H1 (cell line): ENCODE measurements at regions not wholly inside any gene's neighbourhood (a gene's known extent, or its start where the extent isn't known, plus 50 kb on each side); places are given as distances from the start of the nearest gene placed in this dataset.

Experiments
- CTCF ChIA-PET: fragments of 300-600 bp; sonication (Branson Sonifier 250); formaldehyde crosslinking; loops from one replicate; lab custom pipeline; 2021; ENCODE audit not compliant: partially characterized antibody; lab: Charles Lee
- POLR2A ChIA-PET: fragments of 300-600 bp; sonication (Branson Sonifier 250); formaldehyde crosslinking; loops from one replicate; lab custom pipeline; 2021; ENCODE audit warnings: inconsistent platforms; ENCODE audit not compliant: partially characterized antibody; lab: Charles Lee
- DNase-seq, 2 experiments: peaks; one replicate each; pipeline versions ENCODE4 v3.0.0 to v3.0.0-alpha.2; 2010 to 2022; ENCODE audit warnings: low spot score in 2 of 2, low read depth in 1 of 2, mixed read lengths in 1 of 2
- FAIRE-seq: peaks from 2 replicates; lab custom pipeline; 2011; peaks lifted over from hg19 to GRCh38; lab: Jason Lieb, UNC
- H2AFZ ChIP-seq: 2 replicates; pipeline ENCODE4 v1.8.1; 2012; ENCODE audit warnings: low read length, inconsistent platforms
- H2AK5ac ChIP-seq: 2 replicates; pipeline ENCODE4 v1.6.1; 2013; ENCODE audit warnings: low read depth, low read length
- H2BK120ac ChIP-seq: replicated peaks from 2 replicates; pipeline ENCODE3; 2013; ENCODE audit warnings: low read depth, low read length, inconsistent platforms
- H2BK12ac ChIP-seq: 2 replicates; pipeline ENCODE4 v1.6.1; 2013; ENCODE audit warnings: low read depth, low read length
- H2BK15ac ChIP-seq: 2 replicates; pipeline ENCODE4 v1.6.1; 2013; ENCODE audit warnings: low read length
- H2BK20ac ChIP-seq: 2 replicates; pipeline ENCODE4 v1.6.1; 2013; ENCODE audit warnings: low read length
- H2BK5ac ChIP-seq: 2 replicates; pipeline ENCODE4 v1.6.1; 2013; ENCODE audit warnings: low read depth, low read length
- H3K14ac ChIP-seq: 2 replicates; pipeline ENCODE4 v1.6.1; 2013; ENCODE audit warnings: inconsistent platforms; ENCODE audit not compliant: insufficient read length
- H3K18ac ChIP-seq: 2 replicates; pipeline ENCODE4 v1.6.1; 2013; ENCODE audit warnings: low read length; ENCODE audit errors: extremely low read depth
- H3K23ac ChIP-seq: 2 replicates; pipeline ENCODE4 v1.6.1; 2013; ENCODE audit warnings: inconsistent platforms; ENCODE audit not compliant: insufficient read length
- H3K23me2 ChIP-seq: 2 replicates; pipeline ENCODE4 v1.6.1; 2013; ENCODE audit warnings: low read depth, low read length
- H3K27ac ChIP-seq: 2 replicates; pipeline ENCODE4 v1.6.1; 2011; ENCODE audit warnings: low read depth, low read length, inconsistent platforms
- H3K27me3 ChIP-seq, 4 experiments: replicated peaks in 1 of 4; 1 replicate in 1 of 4; 2 replicates in 3 of 4; pipeline versions ENCODE4 v1.6.1 to v1.8.1; 2011 to 2013; ENCODE audit warnings: low read length in 3 of 4, mild to moderate bottlenecking in 3 of 4, inconsistent platforms in 2 of 4, mixed read lengths in 2 of 4, moderate library complexity in 1 of 4; ENCODE audit not compliant: control insufficient read depth in 3 of 4, insufficient read depth in 3 of 4; ENCODE audit errors: extremely low read depth in 1 of 4
- H3K36me3 ChIP-seq, 4 experiments: 2 replicates each; pipeline versions ENCODE4 v1.6.1 to v1.8.1; 2011 to 2013; ENCODE audit warnings: mild to moderate bottlenecking in 4 of 4, low read length in 3 of 4, moderate library complexity in 2 of 4, control low read depth in 1 of 4, inconsistent platforms in 1 of 4; ENCODE audit not compliant: insufficient read depth in 4 of 4, control insufficient read depth in 2 of 4
- H3K4ac ChIP-seq: replicated peaks from 2 replicates; pipeline ENCODE3; 2013; ENCODE audit warnings: low read length, low read depth, mixed read lengths, inconsistent platforms; ENCODE audit not compliant: insufficient read length
- H3K4me1 ChIP-seq, 4 experiments: replicated peaks in 1 of 4; 1 replicate in 1 of 4; 2 replicates in 3 of 4; pipeline versions ENCODE4 v1.6.1 to v1.8.1; 2011 to 2013; ENCODE audit warnings: low read length in 3 of 4, inconsistent platforms in 2 of 4, mixed read lengths in 1 of 4; ENCODE audit not compliant: insufficient read depth in 4 of 4, control insufficient read depth in 3 of 4
- H3K4me2 ChIP-seq, 2 experiments: 2 replicates each; pipeline versions ENCODE4 v1.6.1 to v1.8.1; 2011 to 2013; ENCODE audit warnings: low read depth in 2 of 2, low read length in 2 of 2, control low read depth in 1 of 2, inconsistent platforms in 1 of 2, mild to moderate bottlenecking in 1 of 2; ENCODE audit not compliant: insufficient read depth in 1 of 2
- H3K4me3 ChIP-seq, 4 experiments: fragments of 200-600, 300-600 bp in 1 of 4; sonication (generic), shearing (Covaris generic), sonication (Bioruptor Twin) in 1 of 4; 2 replicates each; pipeline versions ENCODE4 v1.5.1 to v1.8.1; 2011 to 2016; ENCODE audit warnings: low read length in 4 of 4, low read depth in 3 of 4, control low read depth in 2 of 4, inconsistent platforms in 2 of 4, mild to moderate bottlenecking in 2 of 4, mixed read lengths in 1 of 4, moderate library complexity in 1 of 4; ENCODE audit not compliant: insufficient read depth in 2 of 4; ENCODE audit errors: extremely low read depth in 1 of 4
- H3K56ac ChIP-seq: replicated peaks from 2 replicates; pipeline ENCODE3; 2013; ENCODE audit warnings: low read depth, mild to moderate bottlenecking, mixed read lengths, low read length, inconsistent platforms; ENCODE audit not compliant: insufficient read length
- H3K79me1 ChIP-seq: 2 replicates; pipeline ENCODE4 v1.6.1; 2013; ENCODE audit warnings: low read depth, low read length, control low read depth
- H3K79me2 ChIP-seq, 2 experiments: 2 replicates each; pipeline versions ENCODE4 v1.6.1 to v1.8.1; 2012 to 2013; ENCODE audit warnings: low read length in 2 of 2, mild to moderate bottlenecking in 2 of 2, inconsistent platforms in 1 of 2; ENCODE audit not compliant: insufficient read depth in 2 of 2, control insufficient read depth in 1 of 2
- H3K9ac ChIP-seq, 4 experiments: replicated peaks in 1 of 4; 1 replicate in 1 of 4; 2 replicates in 3 of 4; pipeline versions ENCODE4 v1.6.1 to v1.8.1; 2011 to 2013; ENCODE audit warnings: low read depth in 3 of 4, low read length in 3 of 4, control low read depth in 2 of 4, mild to moderate bottlenecking in 2 of 4, moderate library complexity in 2 of 4, inconsistent platforms in 1 of 4; ENCODE audit errors: extremely low read depth in 1 of 4
- H3K9me3 ChIP-seq, 2 experiments: 2 replicates each; pipeline versions ENCODE4 v1.6.1 to v1.8.1; 2012 to 2013; ENCODE audit warnings: mild to moderate bottlenecking in 2 of 2, moderate library complexity in 2 of 2, control low read depth in 1 of 2, inconsistent platforms in 1 of 2, low read depth in 1 of 2, low read length in 1 of 2, mixed read lengths in 1 of 2; ENCODE audit not compliant: insufficient read depth in 2 of 2
- H4K20me1 ChIP-seq, 2 experiments: replicated peaks in 1 of 2; 2 replicates each; pipeline versions ENCODE3 to v1.8.1; 2011 to 2013; ENCODE audit warnings: inconsistent platforms in 2 of 2, low read length in 2 of 2, mild to moderate bottlenecking in 1 of 2; ENCODE audit not compliant: insufficient read depth in 2 of 2, control insufficient read depth in 1 of 2
- H4K5ac ChIP-seq: 2 replicates; pipeline ENCODE4 v1.6.1; 2013; ENCODE audit warnings: low read length, low read depth, mixed read lengths, inconsistent platforms; ENCODE audit not compliant: insufficient read length
- H4K8ac ChIP-seq: 2 replicates; pipeline ENCODE4 v1.8.0; 2013; ENCODE audit warnings: mild to moderate bottlenecking, moderate library complexity, low read length, inconsistent platforms; ENCODE audit not compliant: insufficient read depth; ENCODE audit errors: extremely low read depth
- H4K91ac ChIP-seq: replicated peaks from 2 replicates; pipeline ENCODE3; 2013; ENCODE audit warnings: low read length, mixed read lengths, inconsistent platforms; ENCODE audit not compliant: insufficient read length
- CBX8 ChIP-seq: fragments of 300-800, 300-1000 bp; sonication (generic); IDR thresholded peaks from 2 replicates; pipeline ENCODE4 v1.7.1; 2016; ENCODE audit warnings: low read depth, low read length, borderline replicate concordance
- CEBPB ChIP-seq: IDR thresholded peaks from 2 replicates; pipeline ENCODE4 v1.6.1; 2012; ENCODE audit warnings: low read depth, low read length
- KDM1A ChIP-seq: fragments of 200-600, 300-600 bp; sonication (generic); IDR thresholded peaks from 2 replicates; pipeline ENCODE4 v1.7.1; 2016; ENCODE audit warnings: mild to moderate bottlenecking, low read length, borderline replicate concordance
- KDM4A ChIP-seq: IDR thresholded peaks from one replicate; pipeline ENCODE4 v1.7.1; 2012; ENCODE audit warnings: low read depth, mild to moderate bottlenecking, moderate library complexity, low read length, inconsistent platforms; ENCODE audit not compliant: severe bottlenecking
- SIN3A ChIP-seq, 2 experiments: IDR thresholded peaks in 1 of 2; conservative IDR thresholded peaks in 1 of 2; 2 replicates each; pipeline ENCODE4 v1.6.1; 2011 to 2012; ENCODE audit warnings: low read length in 2 of 2, improper control_type of control experiment in 1 of 2, low read depth in 1 of 2, mild to moderate bottlenecking in 1 of 2
- TBP ChIP-seq: IDR thresholded peaks from 2 replicates; pipeline ENCODE4 v1.6.1; 2011; ENCODE audit warnings: low read depth, low read length, improper control_type of control experiment
- TCF12 ChIP-seq: IDR thresholded peaks from 2 replicates; pipeline ENCODE4 v1.6.1; 2011; ENCODE audit warnings: low read depth, mild to moderate bottlenecking, low read length
- WGBS, 2 experiments: shearing (Covaris generic) in 1 of 2; methylation state at CpG; one replicate each; pipeline versions ENCODE4 v1.1.6 to v1.1.7; 2013 to 2015; ENCODE audit warnings: low lambda C conversion rate in 2 of 2, mixed read lengths in 2 of 2, inconsistent platforms in 1 of 2, low coverage in 1 of 2, missing lambda C conversion rate in 1 of 2; ENCODE audit not compliant: insufficient replicate concordance in 2 of 2, insufficient coverage in 1 of 2, insufficient read length in 1 of 2; ENCODE audit errors: extremely low coverage in 1 of 2, missing lambda C conversion rate in 1 of 2; 5-methylcytosine and 5-hydroxymethylcytosine counted together

DNA sequence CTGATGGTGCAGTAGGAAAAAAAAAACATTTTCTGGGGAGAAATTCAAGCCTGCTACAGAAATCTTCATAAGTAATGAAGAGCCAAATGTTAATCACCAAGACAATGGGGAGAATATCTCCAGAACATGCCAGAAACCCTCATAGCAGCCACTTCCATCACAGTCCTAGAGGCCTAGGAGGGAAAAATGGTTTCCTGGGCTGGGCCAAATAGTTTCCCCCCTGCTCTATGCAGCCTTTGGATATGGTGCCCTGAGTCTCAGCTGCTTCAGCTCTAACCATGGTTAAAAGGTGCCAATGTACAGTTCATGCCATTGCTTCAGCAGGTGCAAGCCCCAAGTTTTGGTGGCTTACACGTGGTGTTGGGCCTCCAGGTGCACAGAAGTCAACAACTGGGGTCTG lies 113.1 kb downstream of the ZNF648 start:
- no peak overlapping the region for H3K4me3 ChIP-seq
- no peak overlapping the region for H3K14ac ChIP-seq
- H3K9me3 ChIP-seq, result 0 out of 4 replicates have a peak, but pooled peaks cover 0 to 10% of the 10 kb centered on the region in 2 experiments
- CTCF ChIA-PET, result no interaction called here
- H3K9ac ChIP-seq, result no peak overlapping the region
- H3K56ac ChIP-seq, result no peak overlapping the region
- WGBS, 2 experiments, result 79% methylated on average over 1 of the region's 1 CpG; no CpG with 5 or more reads in 1 of the 2 experiments
- H3K4me2 ChIP-seq, result no peak overlapping the region
- no peaks in the 10 kb centered on the region for H4K20me1 ChIP-seq
- no peak overlapping the region for H4K91ac ChIP-seq
- no peak overlapping the region for H2BK15ac ChIP-seq
- no peak overlapping the region for H4K8ac ChIP-seq
- H3K4me1 ChIP-seq, result no peaks in the 10 kb centered on the region
- no peaks in the 10 kb centered on the region for H3K36me3 ChIP-seq
- no peak overlapping the region for H2AFZ ChIP-seq
- no peak for FAIRE-seq
- H2AK5ac ChIP-seq, result no peak overlapping the region
- no peak overlapping the region for H4K5ac ChIP-seq
- no peaks in the 10 kb centered on the region for H3K79me2 ChIP-seq
- no peak overlapping the region for H2BK5ac ChIP-seq
- no peaks in the 10 kb centered on the region for H3K27me3 ChIP-seq
- no peak overlapping the region for H2BK20ac ChIP-seq
- no peak overlapping the region for H3K18ac ChIP-seq
- POLR2A ChIA-PET, result no interaction called here
- no peak for DNase-seq
- TF ChIP-seq KDM1A (no peak), SIN3A (conservative IDR thresholded peaks at IDR 0.05 in 1 of 2, IDR thresholded peaks at IDR 0.05 in 1 of 2; ENCODE audit: low read depth in 1 of 2, low read length in 2 of 2) (no peak), TBP (no peak), CEBPB (no peak), TCF12 (no peak), KDM4A (no peak), CBX8 (no peak)
- H3K27ac ChIP-seq, result no peak overlapping the region
- no peak overlapping the region for H3K4ac ChIP-seq
- H3K23me2 ChIP-seq, result no peaks in the 10 kb centered on the region
- no peak overlapping the region for H3K23ac ChIP-seq
- H2BK120ac ChIP-seq, result no peak overlapping the region
- no peak overlapping the region for H2BK12ac ChIP-seq
- no peaks in the 10 kb centered on the region for H3K79me1 ChIP-seq
